Upper lobe of left lung (tissue), 4 donors: ENCODE measurements at regions not wholly inside any gene's neighbourhood (a gene's known extent, or its start where the extent isn't known, plus 50 kb on each side); places are given as distances from the start of the nearest gene placed in this dataset.

Experiments
- EP300 ChIP-seq, 4 donors: sonication (generic); formaldehyde crosslinking; IDR thresholded peaks; one replicate each; pipeline ENCODE4 v1.5.1; 2017; ENCODE audit warnings: antibody characterized with exemption in 4 of 4, control low read depth in 2 of 4
- TF ChIP-seq, protein P1 (sequence below), 6 experiments: fragments of 450-650 bp in 4 of 6; fragments of 200-600 bp in 2 of 6; sonication (generic) in 2 of 6; IDR thresholded peaks; one replicate each; pipeline ENCODE4 v1.5.1; 2016 to 2019; ENCODE audit warnings: antibody characterized with exemption in 6 of 6

GRCh38 chr12:11962860-11963259, 107.9 kb upstream of the BCL2L14 start:
- TF ChIP-seq, protein P1, sequence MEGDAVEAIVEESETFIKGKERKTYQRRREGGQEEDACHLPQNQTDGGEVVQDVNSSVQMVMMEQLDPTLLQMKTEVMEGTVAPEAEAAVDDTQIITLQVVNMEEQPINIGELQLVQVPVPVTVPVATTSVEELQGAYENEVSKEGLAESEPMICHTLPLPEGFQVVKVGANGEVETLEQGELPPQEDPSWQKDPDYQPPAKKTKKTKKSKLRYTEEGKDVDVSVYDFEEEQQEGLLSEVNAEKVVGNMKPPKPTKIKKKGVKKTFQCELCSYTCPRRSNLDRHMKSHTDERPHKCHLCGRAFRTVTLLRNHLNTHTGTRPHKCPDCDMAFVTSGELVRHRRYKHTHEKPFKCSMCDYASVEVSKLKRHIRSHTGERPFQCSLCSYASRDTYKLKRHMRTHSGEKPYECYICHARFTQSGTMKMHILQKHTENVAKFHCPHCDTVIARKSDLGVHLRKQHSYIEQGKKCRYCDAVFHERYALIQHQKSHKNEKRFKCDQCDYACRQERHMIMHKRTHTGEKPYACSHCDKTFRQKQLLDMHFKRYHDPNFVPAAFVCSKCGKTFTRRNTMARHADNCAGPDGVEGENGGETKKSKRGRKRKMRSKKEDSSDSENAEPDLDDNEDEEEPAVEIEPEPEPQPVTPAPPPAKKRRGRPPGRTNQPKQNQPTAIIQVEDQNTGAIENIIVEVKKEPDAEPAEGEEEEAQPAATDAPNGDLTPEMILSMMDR (IDR thresholded peaks at IDR 0.05) = no peak
- TF ChIP-seq EP300 (IDR thresholded peaks at IDR 0.05) = no peak
